ENCODE measurements at regions not wholly inside any gene's neighbourhood (a gene's known extent, or its start where the extent isn't known, plus 50 kb on each side); places are given as distances from the start of the nearest gene placed in this dataset.

DNA sequence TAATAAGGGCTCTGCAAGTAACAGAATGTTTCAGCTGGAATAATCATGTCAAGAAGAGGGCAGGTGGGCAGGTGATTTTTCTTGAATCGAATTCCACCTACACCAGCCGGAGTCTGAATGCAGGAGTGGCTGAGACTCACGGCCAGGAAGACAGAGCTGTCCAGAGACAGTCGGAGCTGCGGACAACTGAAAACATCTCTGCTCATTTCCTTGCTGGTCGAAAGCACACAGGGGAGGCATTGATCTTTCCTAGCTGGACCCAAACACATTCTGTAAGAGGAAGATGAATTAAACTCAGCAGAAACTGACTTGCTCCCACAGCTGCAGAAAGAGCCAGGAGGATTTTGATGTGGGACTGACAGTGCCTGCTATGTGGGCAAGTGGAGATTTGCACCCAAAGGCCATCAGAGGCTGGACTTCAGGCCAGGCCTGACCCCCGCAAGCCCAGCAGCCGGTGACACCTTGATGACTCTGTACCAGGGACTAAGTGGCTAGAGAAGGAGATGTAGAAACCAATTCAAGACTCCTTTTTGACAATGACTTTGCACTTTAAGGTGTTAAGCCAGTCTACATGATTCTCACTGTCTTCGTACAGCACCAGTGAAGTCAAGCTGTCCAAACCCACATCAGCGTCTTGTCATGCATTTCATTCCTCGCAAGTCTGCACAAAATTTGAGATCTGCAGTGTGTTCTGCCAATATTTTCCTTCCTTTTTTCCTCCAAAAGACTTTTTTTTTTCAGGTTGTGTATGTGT, 169.4 kb downstream of the TEX36 start:
- no peak for DNase-seq (ENCODE audit: low spot score)

- DNase-seq (ENCODE audit: low spot score), result no peak
Observed at GRCh38 chr10:125510998-125511397, 172.0 kb downstream of the TEX36 start.

DNA sequence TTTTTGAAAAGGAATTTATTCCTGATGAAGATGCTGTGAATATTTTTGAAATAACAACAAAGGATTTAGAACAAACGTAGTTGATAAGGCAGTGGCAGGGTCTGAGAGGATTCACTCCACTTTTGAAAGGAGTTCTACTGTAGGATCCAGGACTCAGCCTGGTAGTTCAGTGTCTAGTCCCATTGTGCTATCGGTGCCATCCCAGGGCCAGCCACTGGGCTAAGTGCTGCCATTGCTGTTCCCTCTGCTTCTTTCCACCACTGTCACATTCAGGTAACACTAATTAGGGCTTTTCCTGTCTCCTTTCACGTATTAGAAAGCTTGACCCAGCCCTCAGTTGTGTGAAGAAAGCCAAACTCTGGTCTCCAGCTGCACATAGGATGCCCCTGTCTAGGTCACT, 177.3 kb downstream of the TEX36 start:
- DNase-seq (ENCODE audit: low spot score), result no peak

- DNase-seq (ENCODE audit: low spot score), result no peak
Observed at GRCh38 chr10:125502276-125502675, 180.7 kb downstream of the TEX36 start.

DNA sequence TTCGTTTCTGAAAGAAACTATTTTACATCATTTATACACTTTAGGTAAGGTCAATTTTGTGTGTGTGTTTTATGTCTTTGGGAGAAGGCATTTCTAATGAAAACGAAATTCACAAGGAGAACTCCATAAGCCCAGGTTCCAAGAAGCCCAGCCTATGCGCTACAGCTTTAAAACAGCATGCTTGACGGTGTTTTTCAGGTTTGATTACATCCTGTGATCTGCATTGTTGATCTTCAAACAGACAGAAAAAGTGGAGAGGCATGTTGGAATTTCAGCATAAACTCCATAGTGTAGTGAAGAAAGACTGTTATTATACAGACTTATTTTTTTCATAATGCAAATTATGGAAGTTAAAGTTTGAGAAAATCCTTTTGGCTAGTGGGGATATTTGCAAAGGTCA, 187.6 kb downstream of the TEX36 start:
- DNase-seq (ENCODE audit: low spot score), result no peak

- DNase-seq (ENCODE audit: low spot score), result no peak
Observed at GRCh38 chr10:125494651-125495239, 188.2 kb downstream of the TEX36 start.

DNA sequence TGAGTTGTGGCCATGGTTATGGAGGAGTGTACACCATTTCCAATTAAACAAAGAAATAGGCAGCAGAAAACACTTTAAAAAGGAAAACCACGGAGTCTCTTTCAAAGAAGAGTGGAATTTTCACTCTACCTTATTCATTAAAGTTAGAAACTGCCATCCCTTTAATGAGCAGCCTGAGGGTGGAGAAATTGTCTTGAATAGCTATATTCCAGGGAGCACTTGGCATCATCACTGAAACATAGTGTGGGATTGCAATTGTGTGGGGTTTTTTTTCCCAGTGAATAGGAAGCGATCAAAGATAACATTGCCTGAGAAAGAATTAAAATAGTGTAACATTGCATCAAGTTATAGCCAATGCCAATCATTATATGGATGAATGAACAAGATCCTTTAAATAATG, 191.6 kb downstream of the TEX36 start:
- no peak for DNase-seq (ENCODE audit: low spot score)

GRCh38 chr10:125489731-125490130, 193.2 kb downstream of the TEX36 start:
- no peak for DNase-seq (ENCODE audit: low spot score)

- no peak for DNase-seq (ENCODE audit: low spot score)
Observed at GRCh38 chr10:125485665-125486064, 197.3 kb downstream of the TEX36 start.

DNA sequence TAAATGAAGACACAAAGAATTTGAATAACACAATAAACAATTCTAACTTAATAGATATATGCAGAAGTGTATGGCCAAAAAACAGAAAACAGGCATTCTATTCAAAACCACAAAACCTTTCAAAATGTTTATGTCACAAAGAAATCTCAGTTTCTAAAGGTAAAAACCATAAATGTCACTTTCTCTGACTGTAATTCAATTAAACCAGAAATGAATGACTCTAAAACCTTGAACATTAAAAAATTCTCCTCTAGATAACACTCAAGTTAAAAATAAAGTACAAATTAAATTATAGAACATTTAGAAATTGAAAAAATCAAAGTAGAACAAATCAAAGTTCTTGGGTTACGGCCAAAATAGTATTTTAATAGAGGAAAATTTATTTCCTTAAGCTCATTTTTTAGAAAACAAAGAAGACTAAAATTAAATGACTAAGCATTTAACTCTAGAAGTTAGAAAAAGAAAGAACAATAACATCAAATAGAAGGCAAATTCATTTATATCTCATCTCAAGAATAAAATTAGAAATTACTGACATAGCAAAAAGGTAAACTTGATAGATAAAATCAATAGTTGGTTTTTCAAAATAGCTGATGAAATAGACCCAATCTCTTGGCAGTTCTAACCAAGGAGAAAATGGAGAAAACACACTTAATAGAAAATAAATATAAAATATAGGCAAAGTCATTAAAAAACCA, 198.8 kb downstream of the TEX36 start:
- DNase-seq (ENCODE audit: low spot score), result no peak

DNA sequence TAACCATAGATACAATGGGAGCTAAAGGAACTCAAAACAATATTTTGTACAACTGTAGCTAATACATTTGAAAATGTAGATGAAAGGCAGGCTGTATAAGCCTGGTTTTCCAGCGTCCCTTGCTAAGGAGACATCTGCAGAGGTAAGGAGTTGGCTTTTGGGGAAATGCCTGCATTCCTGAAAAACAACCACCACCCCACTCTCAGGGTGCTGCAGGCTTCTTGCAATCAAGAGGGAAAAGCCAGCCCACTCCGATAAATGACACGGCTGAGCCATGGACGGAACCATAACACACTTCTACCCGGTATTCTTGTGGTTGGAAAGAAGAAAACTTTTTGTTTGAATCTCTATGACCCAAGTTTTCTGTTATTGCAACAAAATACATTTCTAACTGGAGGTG, 200.3 kb downstream of the TEX36 start:
- DNase-seq (ENCODE audit: low spot score), result no peak

GRCh38 chr10:125482108-125482507, 200.9 kb downstream of the TEX36 start:
- DNase-seq (ENCODE audit: low spot score), result no peak

- no peak for DNase-seq (ENCODE audit: low spot score)
Observed at GRCh38 chr10:125479059-125479458, 203.9 kb downstream of the TEX36 start.

- DNase-seq (ENCODE audit: low spot score), result no peak
Observed at GRCh38 chr10:125475815-125476214, 207.1 kb downstream of the TEX36 start.

GRCh38 chr10:125473143-125473793, 209.7 kb downstream of the TEX36 start:
- DNase-seq (ENCODE audit: low spot score), result no peak

DNA sequence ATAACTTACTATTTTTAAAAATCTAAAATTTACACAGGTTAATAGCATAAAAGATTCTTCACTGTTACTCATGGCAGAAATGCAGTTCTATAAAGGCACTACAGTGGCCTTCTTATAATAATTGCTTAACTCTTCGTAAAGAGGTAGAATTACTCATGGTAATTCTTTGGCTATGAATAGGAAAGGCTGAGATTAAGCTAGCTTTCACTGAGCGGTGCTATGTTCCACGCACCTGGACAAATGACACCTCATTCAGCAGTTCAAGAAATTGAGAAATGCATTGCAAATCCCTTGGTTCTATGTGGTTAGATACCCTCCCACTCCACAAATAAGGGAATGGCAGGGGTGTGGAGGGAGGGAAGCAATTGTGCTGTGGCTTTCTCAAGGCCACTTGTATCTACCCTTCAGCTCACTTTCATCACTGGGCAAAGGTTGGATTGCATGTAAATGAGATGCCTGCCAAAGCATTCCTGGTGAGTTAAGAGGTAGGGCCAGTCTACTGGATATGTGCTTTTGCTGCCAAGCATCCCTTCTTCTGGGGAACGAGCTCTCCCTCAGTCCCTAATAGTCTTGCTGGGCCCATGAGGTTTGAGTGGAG, 210.9 kb downstream of the TEX36 start:
- DNase-seq (ENCODE audit: low spot score), result peak; percentile 2

DNA sequence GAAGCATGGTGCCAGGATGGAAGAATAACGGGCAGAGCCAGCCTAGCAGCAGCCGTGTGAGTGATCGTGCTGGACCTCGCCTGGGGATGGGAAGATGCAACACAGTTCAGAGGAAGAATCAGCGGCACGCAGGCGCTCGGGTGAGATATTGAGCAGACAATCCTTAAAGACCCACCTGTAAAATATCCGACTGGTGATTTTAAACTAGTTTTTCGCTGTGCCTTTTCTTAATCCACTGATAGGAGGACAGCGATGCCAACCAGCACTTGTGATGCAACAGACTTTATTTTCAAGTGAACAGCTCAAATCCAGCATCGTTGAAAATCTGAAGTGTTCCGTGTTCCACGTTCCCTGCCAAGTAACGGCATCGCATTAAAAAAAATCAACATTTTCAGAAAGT, 214.7 kb downstream of the TEX36 start:
- DNase-seq (ENCODE audit: low spot score), result no peak

GRCh38 chr10:125466685-125467084, 216.3 kb downstream of the TEX36 start:
- DNase-seq (ENCODE audit: low spot score), result no peak

- no peak for DNase-seq (ENCODE audit: low spot score)
Observed at GRCh38 chr10:125462845-125463244, 220.1 kb downstream of the TEX36 start.

DNA sequence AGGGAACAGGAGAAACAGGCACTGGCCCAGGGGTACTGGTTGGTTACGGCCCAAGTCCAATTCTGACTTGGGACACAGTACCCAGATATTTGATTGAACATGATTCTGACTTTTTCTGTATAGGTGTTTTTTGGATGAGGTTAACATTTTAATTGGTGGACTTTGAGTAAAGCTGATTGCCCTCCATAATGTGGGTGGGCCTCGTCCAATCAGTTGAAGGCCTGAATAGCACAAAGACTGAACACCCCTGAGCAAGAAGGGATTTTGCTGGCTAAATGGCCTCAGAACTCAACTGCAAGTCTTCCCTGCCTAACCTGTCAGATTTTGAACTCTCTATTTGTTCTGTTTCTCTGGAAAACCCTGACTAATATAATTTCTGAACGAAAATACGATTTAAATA, 222.6 kb downstream of the TEX36 start:
- DNase-seq (ENCODE audit: low spot score), result no peak

DNA sequence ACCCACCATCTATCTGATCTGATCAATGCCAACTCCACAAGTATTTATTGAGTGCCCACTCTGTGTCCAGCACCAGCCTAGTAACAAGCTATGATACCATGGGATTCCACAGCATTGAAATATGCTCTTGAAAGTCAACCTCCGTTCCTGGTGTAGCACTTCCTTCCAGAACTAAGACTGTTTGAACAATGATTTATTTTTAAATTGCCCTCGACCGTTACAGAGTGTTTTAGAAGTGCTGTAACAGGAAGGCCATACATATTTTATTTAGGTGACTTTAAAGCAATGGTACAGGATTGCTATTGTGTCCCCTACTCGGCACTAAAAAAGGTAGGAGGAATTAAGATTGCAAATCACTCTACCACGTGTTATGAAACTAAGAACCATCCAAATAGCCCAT, 225.6 kb downstream of the TEX36 start:
- DNase-seq (ENCODE audit: low spot score), result no peak

- DNase-seq (ENCODE audit: low spot score), result no peak
Observed at GRCh38 chr10:125455855-125456254, 227.1 kb downstream of the TEX36 start.

Measured in LoVo (cell line).